ENCODE measurements at regions not wholly inside any gene's neighbourhood (a gene's known extent, or its start where the extent isn't known, plus 50 kb on each side); places are given as distances from the start of the nearest gene placed in this dataset.
"Not testable (repeated sequence)": the region's sequence is repeated elsewhere in the genome, so short reads cannot be mapped to it uniquely, and the experiment has no call there.

DNA sequence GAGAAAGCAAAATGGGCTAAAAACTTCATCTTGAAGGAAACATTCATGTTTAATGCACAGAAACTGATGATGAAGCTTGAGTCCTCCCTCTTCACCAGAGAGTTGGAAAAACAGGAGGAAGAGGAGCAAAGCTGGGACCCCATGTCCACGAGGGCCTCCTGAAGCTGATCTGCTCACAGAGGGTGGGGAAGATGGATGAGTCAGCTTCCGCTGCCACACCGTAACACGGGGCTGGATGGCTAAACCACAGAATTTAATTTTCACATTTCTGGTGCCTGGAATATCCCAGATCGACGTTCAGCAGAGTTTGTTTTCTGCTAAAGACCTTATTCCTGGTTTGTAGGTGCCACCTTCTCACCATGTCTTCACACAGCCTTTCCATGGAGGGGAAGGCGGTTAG is 634.4 kb downstream of the RPIA start:
- DNase-seq: not testable (repeated sequence)

DNA sequence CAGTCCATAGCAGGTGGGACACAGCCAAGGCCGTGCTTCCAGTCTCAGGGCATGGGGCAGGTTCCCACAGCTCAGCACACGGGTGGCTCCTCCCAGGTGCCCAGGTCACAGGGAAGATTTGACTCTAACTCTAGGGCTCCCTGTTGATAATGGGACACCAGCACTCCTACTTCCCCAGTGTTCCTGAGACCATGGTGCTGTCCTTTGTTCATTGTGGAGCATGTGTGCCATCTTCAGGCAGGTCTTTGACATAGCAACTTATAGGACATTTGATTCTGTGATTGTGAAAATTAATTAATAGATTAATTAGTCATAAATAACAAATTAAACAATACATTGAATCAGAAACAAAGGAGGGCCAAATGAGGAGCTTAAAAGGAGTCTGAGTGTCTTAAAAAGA is 635.0 kb downstream of the RPIA start:
- DNase-seq: not testable (repeated sequence)

DNA sequence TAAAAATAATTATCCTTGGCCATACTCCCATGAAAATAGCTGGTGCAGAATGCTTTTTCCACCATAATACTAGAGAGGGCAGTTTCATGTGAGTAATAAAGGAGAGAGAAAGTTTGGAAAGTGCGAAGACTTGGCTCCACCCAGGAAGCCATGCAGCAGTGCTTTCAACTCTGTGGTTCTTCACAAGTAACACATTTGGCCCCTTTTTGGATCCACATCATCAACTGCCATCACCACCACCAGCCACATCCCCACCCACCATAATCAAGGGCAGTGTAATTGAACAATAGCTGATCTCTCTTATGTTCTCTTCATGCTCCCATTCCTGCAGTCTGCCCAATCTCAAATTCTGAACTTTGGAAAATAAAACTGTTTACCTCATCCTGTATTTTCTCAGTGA is 637.3 kb downstream of the RPIA start:
- not testable (repeated sequence) for DNase-seq
